OCI-LY7 (cell line): ENCODE measurements at regions not wholly inside any gene's neighbourhood (a gene's known extent, or its start where the extent isn't known, plus 50 kb on each side); places are given as distances from the start of the nearest gene placed in this dataset.

Source experiments
- BruUV-seq: library from RNA; stranded (reverse); fragments of 400-500 nt; replicated peaks from 2 replicates; lab custom pipeline; 2021; lab: Mats Ljungman, UMichigan
- CTCF ChIA-PET: fragments of 300-600 bp; sonication (Branson Sonifier 250); formaldehyde crosslinking; loops from one replicate; lab custom pipeline; 2022; ENCODE audit warnings: antibody characterized with exemption; ENCODE audit not compliant: unreplicated experiment; lab: Charles Lee
- POLR2A ChIA-PET: fragments of 300-600 bp; sonication (Branson Sonifier 250); formaldehyde crosslinking; loops from one replicate; lab custom pipeline; 2022; ENCODE audit warnings: antibody characterized with exemption; lab: Charles Lee
- DNase-seq: peaks from one replicate; pipeline ENCODE4 v3.0.0-alpha.2; 2015; ENCODE audit warnings: low spot score
- H2AFZ ChIP-seq: fragments of 200-600 bp; sonication (generic), shearing (Covaris generic); 2 replicates; pipeline ENCODE4 v1.6.1; 2014; ENCODE audit warnings: mild to moderate bottlenecking, antibody characterized with exemption, low read length, moderate library complexity
- H3K27ac ChIP-seq: fragments of 200-600 bp; sonication (generic); 2 replicates; pipeline ENCODE4 v1.5.1; 2014; ENCODE audit warnings: mixed run types, low read depth, mild to moderate bottlenecking, moderate library complexity, low read length, inconsistent platforms; ENCODE audit not compliant: poor library complexity, severe bottlenecking
- H3K36me3 ChIP-seq: fragments of 200-600 bp; sonication (generic); 2 replicates; pipeline ENCODE4 v1.6.1; 2014; ENCODE audit warnings: mild to moderate bottlenecking, antibody characterized with exemption, low read length, moderate library complexity, mixed read lengths; ENCODE audit not compliant: insufficient read depth
- H3K4me1 ChIP-seq: fragments of 200-600 bp; sonication (generic); 2 replicates; pipeline ENCODE4 v1.5.1; 2014; ENCODE audit warnings: mild to moderate bottlenecking, low read length; ENCODE audit not compliant: insufficient read depth, poor library complexity, severe bottlenecking
- H3K4me2 ChIP-seq: fragments of 200-600 bp; sonication (generic); 2 replicates; pipeline ENCODE4 v1.6.1; 2014; ENCODE audit warnings: mild to moderate bottlenecking, low read length
- H3K4me3 ChIP-seq: fragments of 200-600 bp; sonication (generic); 2 replicates; pipeline ENCODE4 v1.5.1; 2014; ENCODE audit warnings: mild to moderate bottlenecking, low read depth, low read length; ENCODE audit not compliant: poor library complexity, severe bottlenecking
- H3K79me2 ChIP-seq: fragments of 200-600 bp; sonication (generic); 2 replicates; pipeline ENCODE4 v1.6.1; 2016; ENCODE audit warnings: low read depth, mild to moderate bottlenecking, low read length, moderate library complexity, mixed read lengths; ENCODE audit not compliant: insufficient read depth
- H3K9me2 ChIP-seq: fragments of 200-600 bp; sonication (generic); 2 replicates; pipeline ENCODE4 v1.6.1; 2016; ENCODE audit warnings: mild to moderate bottlenecking, low read length, mixed read lengths; ENCODE audit not compliant: insufficient read depth
- H3K9me3 ChIP-seq: fragments of 200-600 bp; sonication (generic); 2 replicates; pipeline ENCODE4 v1.6.1; 2014; ENCODE audit warnings: mild to moderate bottlenecking, mixed run types, low read length, mixed read lengths
- H4K20me1 ChIP-seq: fragments of 200-600 bp; sonication (generic); 2 replicates; pipeline ENCODE4 v1.6.1; 2014; ENCODE audit warnings: mild to moderate bottlenecking, antibody characterized with exemption, low read length, moderate library complexity, mixed read lengths; ENCODE audit not compliant: insufficient read depth
- EZH2phosphoT487 ChIP-seq: fragments of 200-600 bp; sonication (generic); IDR thresholded peaks from 2 replicates; pipeline ENCODE4 v1.6.1; 2018; ENCODE audit warnings: low read depth, borderline replicate concordance, mild to moderate bottlenecking, mixed run types, antibody characterized with exemption, low read length, moderate library complexity, mixed read lengths
- intact Hi-C: fragments of 100-400 bp; cut with micrococcal nuclease; formaldehyde crosslinking; loops from one replicate; pipeline ENCODE4 v1.10.0; 2022; ENCODE audit not compliant: unreplicated experiment
- TF ChIP-seq, protein P1 (sequence below): fragments of 200-600 bp; sonication (generic); conservative IDR thresholded peaks from 2 replicates; pipeline ENCODE4 v1.5.1; 2014; ENCODE audit warnings: mild to moderate bottlenecking, antibody characterized with exemption, low read length, moderate library complexity, mixed read lengths

GRCh38 chr4:18388039-18388438, 366.5 kb upstream of the LCORL start:
- no peak overlapping the region for H2AFZ ChIP-seq
- POLR2A ChIA-PET: interaction anchor here (0.6 kb wide), 1 partner anchor 307 kb away, joined by 3 read pairs; no protein-coding TSS in a partner anchor
- no peaks in the 10 kb centered on the region for H4K20me1 ChIP-seq
- no peaks in the 10 kb centered on the region for H3K4me1 ChIP-seq
- no peaks in the 10 kb centered on the region for H3K79me2 ChIP-seq
- DNase-seq: no peak
- no peaks in the 10 kb centered on the region for H3K9me2 ChIP-seq
- TF ChIP-seq EZH2phosphoT487: no peak
- TF ChIP-seq, protein P1, sequence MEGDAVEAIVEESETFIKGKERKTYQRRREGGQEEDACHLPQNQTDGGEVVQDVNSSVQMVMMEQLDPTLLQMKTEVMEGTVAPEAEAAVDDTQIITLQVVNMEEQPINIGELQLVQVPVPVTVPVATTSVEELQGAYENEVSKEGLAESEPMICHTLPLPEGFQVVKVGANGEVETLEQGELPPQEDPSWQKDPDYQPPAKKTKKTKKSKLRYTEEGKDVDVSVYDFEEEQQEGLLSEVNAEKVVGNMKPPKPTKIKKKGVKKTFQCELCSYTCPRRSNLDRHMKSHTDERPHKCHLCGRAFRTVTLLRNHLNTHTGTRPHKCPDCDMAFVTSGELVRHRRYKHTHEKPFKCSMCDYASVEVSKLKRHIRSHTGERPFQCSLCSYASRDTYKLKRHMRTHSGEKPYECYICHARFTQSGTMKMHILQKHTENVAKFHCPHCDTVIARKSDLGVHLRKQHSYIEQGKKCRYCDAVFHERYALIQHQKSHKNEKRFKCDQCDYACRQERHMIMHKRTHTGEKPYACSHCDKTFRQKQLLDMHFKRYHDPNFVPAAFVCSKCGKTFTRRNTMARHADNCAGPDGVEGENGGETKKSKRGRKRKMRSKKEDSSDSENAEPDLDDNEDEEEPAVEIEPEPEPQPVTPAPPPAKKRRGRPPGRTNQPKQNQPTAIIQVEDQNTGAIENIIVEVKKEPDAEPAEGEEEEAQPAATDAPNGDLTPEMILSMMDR: no peak
- BruUV-seq: no TSS peak
- H3K9me3 ChIP-seq: no peaks in the 10 kb centered on the region
- no peak overlapping the region for H3K4me2 ChIP-seq
- CTCF ChIA-PET: no interaction called here
- no peaks in the 10 kb centered on the region for H3K36me3 ChIP-seq
- intact Hi-C loops: no loop called here
- H3K27ac ChIP-seq: no peak overlapping the region
- H3K4me3 ChIP-seq: no peak overlapping the region

DNA sequence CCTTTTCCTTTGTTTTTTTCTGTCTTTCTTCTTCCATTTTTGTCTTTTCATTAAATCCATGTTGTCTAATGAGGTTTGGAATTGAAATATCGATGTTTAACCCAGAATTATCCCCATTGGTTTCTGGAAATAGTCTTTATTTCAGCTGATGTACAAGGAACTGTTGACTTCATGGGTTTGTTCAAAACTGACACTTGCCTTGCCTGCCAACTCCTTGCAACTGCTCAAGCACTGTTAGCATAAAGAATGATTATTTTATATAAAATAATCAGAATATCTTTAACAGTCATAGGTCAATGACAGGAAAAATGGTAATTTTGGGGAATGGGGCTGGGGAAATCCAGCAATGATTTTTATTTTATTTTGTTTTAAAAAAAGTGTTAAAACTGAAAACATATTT, 359.6 kb upstream of the LCORL start:
- ChIA-PET CTCF (no interaction called here), POLR2A (no interaction called here)
- Histone ChIP-seq H3K9me2 (no peaks in the 10 kb centered on the region), H3K9me3 (no peaks in the 10 kb centered on the region), H4K20me1 (no peaks in the 10 kb centered on the region), H2AFZ (no peak overlapping the region), H3K36me3 (no peaks in the 10 kb centered on the region), H3K79me2 (no peaks in the 10 kb centered on the region), H3K4me3 (no peak overlapping the region), H3K4me1 (no peaks in the 10 kb centered on the region), H3K27ac (no peak overlapping the region), H3K4me2 (no peak overlapping the region)
- no peak for DNase-seq
- no peak for TF ChIP-seq EZH2phosphoT487
- TF ChIP-seq, protein P1: no peak
- intact Hi-C loops: no loop called here
- no TSS peak for BruUV-seq

DNA sequence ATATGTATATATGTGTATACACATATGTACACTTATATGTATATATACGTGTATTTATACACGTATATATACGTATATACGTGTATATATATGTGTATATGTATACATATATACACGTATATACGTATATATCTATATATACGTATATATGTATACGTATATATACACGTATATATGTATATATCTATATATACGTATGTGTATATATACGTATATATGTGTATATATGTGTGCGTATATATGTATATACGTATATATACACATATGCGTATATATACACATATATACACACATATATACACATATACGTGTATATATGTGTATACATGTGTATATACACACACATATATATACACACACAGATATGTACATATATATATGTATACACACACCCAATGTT, 348.0 kb upstream of the LCORL start:
- Histone ChIP-seq H2AFZ (no peak overlapping the region), H4K20me1 (no peaks in the 10 kb centered on the region), H3K4me2 (no peak overlapping the region), H3K27ac (no peak overlapping the region), H3K9me2 (no peaks in the 10 kb centered on the region), H3K36me3 (no peaks in the 10 kb centered on the region), H3K4me3 (no peak overlapping the region), H3K79me2 (no peaks in the 10 kb centered on the region), H3K4me1 (no peaks in the 10 kb centered on the region), H3K9me3 (no peaks in the 10 kb centered on the region)
- ChIA-PET CTCF (no interaction called here), POLR2A (no interaction called here)
- no peak for DNase-seq
- TF ChIP-seq, protein P1: no peak
- no peak for TF ChIP-seq EZH2phosphoT487
- intact Hi-C loops: no loop called here
- no TSS peak for BruUV-seq
